Heart right ventricle (tissue), 16 donors: ENCODE measurements at regions not wholly inside any gene's neighbourhood (a gene's known extent, or its start where the extent isn't known, plus 50 kb on each side); places are given as distances from the start of the nearest gene placed in this dataset.
"Not testable (repeated sequence)": the region's sequence is repeated elsewhere in the genome, so short reads cannot be mapped to it uniquely, and the experiment has no call there.

ENCODE experiments used
- ATAC-seq, 8 donors: fragments of 200-7000 bp; cut with Tn5 transposase; one replicate each; pipeline ENCODE4 v1.9.1; 2020; ENCODE audit warnings: mild to moderate bottlenecking in 8 of 8, moderate library complexity in 8 of 8, moderate number of reproducible peaks in 1 of 8
- DNase-seq, 2 donors: peaks; one replicate each; pipeline ENCODE4 v3.0.0-alpha.2; 2020
- H3K27ac ChIP-seq, 10 donors: fragments of 200-600 bp; sonication (generic) in 2 of 10; one replicate each; pipeline versions ENCODE4 v1.5.0 to v1.8.0; 2020 to 2022; ENCODE audit warnings: mild to moderate bottlenecking in 3 of 10
- H3K27me3 ChIP-seq, 7 donors: fragments of 200-600 bp; one replicate each; pipeline ENCODE4 v1.8.0; 2021 to 2022; ENCODE audit warnings: mild to moderate bottlenecking in 2 of 7
- H3K36me3 ChIP-seq, 9 donors: fragments of 200-600 bp; sonication (generic) in 1 of 9; one replicate each; pipeline versions ENCODE4 v1.5.0 to v1.8.0; 2020 to 2022; ENCODE audit warnings: mild to moderate bottlenecking in 2 of 9
- H3K4me1 ChIP-seq, 9 donors: fragments of 200-600 bp; sonication (generic) in 1 of 9; one replicate each; pipeline versions ENCODE4 v1.5.0 to v1.8.0; 2020 to 2022; ENCODE audit warnings: mild to moderate bottlenecking in 4 of 9
- H3K4me3 ChIP-seq, 10 donors: fragments of 200-600 bp; sonication (generic) in 2 of 10; one replicate each; pipeline versions ENCODE4 v1.5.0 to v1.8.0; 2020 to 2022; ENCODE audit warnings: mild to moderate bottlenecking in 7 of 10, moderate library complexity in 2 of 10
- H3K9me3 ChIP-seq, 11 donors: fragments of 200-600 bp in 10 of 11; sonication (generic) in 2 of 11; one replicate each; pipeline versions ENCODE4 v1.5.0 to v1.8.0; 2013 to 2022; ENCODE audit warnings: mild to moderate bottlenecking in 2 of 11, control low read depth in 1 of 11, moderate library complexity in 1 of 11
- WGBS, 2 donors: extraction: QIAGEN DNeasy Blood & Tissue Kit; methylation state at CpG; one replicate each; pipeline ENCODE4 v1.1.7; 2013; ENCODE audit warnings: inconsistent platforms in 1 of 2; 5-methylcytosine and 5-hydroxymethylcytosine counted together
- intact Hi-C, 10 donors: fragments of 100-400 bp; cut with DNase I; formaldehyde crosslinking; loops; one replicate each; pipeline versions ENCODE4 v1.11.1 to v1.14.2; 2022
- donor health status: Arrhythmogenic right ventricular cardiomyopathy.
- donor health status: ischemic (EF 13 %, LVEDD 7.1; RV severe dilation, severe dysfunction).
- donor health status: healthy with polysubstance abuse.
- donor health status: DM: no; HTN: yes; CAD: no.
- donor health status: DM: no; HTN: no; CAD: no.
- donor health status: ischemic (EF 25% LVEDD 6.9; RV normal size, moderate dysfunction).
- donor health status: ischemic (EF 25% LVEDD 5.7; RV mildly dilated, moderate dysfunction).
- donor health status: healthy.
- donor health status: DM: yes; HTN: yes; CAD: no.
- donor health status: Ischemic cardiomyopathy.
- donor health status: ischemic (EF 35%, LVEDD 5.7; RV mildly dilated, moderate dysfunction).
- donor health status: nonischemic (EF 11% LVEDD 7.7; RV severe dilation, severe dysfunction).
- donor health status: DM: yes; HTN: yes; CAD: no.
- donor health status: PGD.
- donor health status: ischemic (EF 29% LVEDD 5.4; RV normal size, mild dysfunction).
- donor health status: nonischemic (EF 23%, LVEDD 6.1; RV moderate dilation, normal function).

DNA sequence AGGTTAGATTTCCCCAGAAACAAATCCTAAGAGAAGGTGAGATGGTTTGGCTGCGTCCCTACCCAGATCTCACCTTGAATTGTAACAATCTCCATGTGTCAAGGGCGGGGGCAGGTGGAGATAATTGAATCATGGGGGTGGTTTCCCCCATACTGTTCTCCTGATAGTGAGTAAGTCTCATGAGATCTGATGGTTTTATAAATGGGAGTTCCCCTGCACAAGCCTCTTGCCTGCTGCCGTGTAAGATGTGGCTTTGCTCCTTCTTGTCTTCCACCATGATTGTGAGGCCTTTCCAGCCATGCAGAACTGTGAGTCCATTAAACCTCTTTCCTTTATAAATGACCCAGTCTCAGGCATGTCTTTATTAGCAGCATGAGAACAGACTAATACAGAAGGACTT lies 132.2 kb downstream of the NPIPA8 start:
- WGBS, 2 donors: 74 to 78% methylated on average over 2 to 3 of the region's 3 CpGs
- H3K4me1 ChIP-seq, H3K4me3 ChIP-seq, H3K9me3 ChIP-seq, H3K36me3 ChIP-seq, intact Hi-C loops, H3K27me3 ChIP-seq, H3K27ac ChIP-seq, ATAC-seq, DNase-seq: not testable (repeated sequence)

DNA sequence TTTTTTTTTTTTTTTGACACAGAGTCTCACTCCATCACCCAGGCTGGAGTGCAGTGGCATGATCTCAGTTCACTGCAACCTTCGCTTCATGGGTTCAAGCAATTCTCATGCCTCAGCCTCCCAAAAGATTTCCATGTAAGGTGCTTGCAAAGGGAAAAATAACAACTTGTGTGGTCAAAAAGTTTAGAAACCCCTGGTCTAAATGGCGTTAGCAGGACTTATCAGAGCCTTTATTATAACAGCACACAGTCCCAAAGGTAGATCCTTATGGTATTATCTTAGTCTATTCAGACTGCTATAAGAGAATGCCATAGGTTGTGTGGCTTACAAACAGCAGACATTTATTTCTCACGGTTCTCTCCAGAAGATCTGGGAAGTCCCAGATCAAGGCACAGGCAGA lies 135.0 kb downstream of the NPIPA8 start:
- H3K4me3 ChIP-seq, H3K9me3 ChIP-seq, H3K27ac ChIP-seq, intact Hi-C loops, DNase-seq, H3K36me3 ChIP-seq, H3K27me3 ChIP-seq, ATAC-seq, H3K4me1 ChIP-seq: not testable (repeated sequence)
- 75 to 83% methylated on average over 3 of the region's 3 CpGs for WGBS, 2 donors

DNA sequence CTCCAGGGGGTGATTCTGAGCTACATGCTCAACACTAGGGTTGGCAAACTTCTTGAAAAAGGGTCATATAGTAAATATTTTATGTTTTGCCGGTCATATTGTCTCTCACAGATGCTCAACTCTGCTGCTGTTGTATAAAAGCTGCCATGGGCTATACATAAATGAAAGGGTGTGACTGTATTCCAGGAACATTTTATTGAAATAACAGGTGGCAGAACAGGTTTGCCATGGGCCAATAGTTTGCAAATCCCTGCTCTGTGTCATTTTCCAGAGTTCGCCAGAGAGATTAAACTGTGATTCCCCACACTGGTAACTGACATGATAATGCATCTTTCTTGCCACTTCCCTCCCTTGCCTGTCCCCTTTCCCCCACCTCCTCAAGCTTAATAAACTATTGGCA lies 144.1 kb downstream of the NPIPA8 start:
- H3K4me1 ChIP-seq, H3K27me3 ChIP-seq, H3K4me3 ChIP-seq, ATAC-seq, H3K9me3 ChIP-seq, H3K36me3 ChIP-seq, intact Hi-C loops, H3K27ac ChIP-seq, DNase-seq: not testable (repeated sequence)
- 74 to 95% methylated on average over 1 to 2 of the region's 2 CpGs for WGBS, 2 donors

DNA sequence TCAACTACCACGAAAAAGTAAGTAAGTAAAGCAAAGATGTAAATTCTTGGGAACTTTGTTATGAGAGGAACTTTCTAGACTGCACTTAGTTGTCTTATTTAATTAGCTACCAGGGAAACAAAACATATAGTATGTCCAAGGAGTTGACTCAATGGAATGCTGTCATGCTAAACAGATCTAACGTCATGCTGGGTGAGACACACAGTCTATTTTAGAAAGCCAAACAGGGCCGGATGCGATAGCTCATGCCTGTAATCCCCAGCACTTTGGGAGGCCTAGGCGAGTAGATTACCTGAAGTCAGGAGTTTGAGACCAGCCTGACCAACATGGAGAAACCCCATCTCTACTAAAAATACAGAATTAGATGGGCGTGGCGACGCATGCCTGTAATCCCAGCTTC lies 146.4 kb downstream of the NPIPA8 start:
- H3K4me3 ChIP-seq, DNase-seq, H3K4me1 ChIP-seq, H3K27me3 ChIP-seq, H3K9me3 ChIP-seq, H3K27ac ChIP-seq, intact Hi-C loops, H3K36me3 ChIP-seq: not testable (repeated sequence)
- ATAC-seq: peak in 3 of 8 donors; percentile 57 to 83 (median 71)
- 20 to 58% methylated on average over 1 of the region's 8 CpGs for WGBS, 2 donors

DNA sequence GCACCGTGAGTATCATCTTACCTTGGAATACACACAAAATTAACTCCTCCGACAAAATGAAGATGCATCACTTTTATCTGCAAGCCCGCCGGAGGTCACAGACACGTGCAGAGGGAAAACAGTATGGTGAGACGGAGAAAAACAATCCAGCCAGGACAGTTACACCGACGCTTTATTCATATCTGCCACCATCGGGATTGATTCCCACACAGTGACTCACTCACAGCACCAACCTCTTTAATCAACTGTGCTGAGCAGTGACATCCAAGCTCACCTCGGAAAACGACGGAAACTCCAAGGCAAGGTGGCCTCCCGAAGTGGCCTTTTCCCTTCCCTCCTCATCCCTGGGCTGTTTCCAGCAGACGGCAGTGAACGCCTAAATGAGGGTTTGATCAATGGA lies 151.8 kb downstream of the NPIPA8 start:
- H3K9me3 ChIP-seq, H3K4me1 ChIP-seq, DNase-seq, H3K27me3 ChIP-seq, H3K4me3 ChIP-seq, H3K36me3 ChIP-seq, H3K27ac ChIP-seq, intact Hi-C loops, ATAC-seq: not testable (repeated sequence)
- 61 to 78% methylated on average over 5 to 6 of the region's 15 CpGs for WGBS, 2 donors

DNA sequence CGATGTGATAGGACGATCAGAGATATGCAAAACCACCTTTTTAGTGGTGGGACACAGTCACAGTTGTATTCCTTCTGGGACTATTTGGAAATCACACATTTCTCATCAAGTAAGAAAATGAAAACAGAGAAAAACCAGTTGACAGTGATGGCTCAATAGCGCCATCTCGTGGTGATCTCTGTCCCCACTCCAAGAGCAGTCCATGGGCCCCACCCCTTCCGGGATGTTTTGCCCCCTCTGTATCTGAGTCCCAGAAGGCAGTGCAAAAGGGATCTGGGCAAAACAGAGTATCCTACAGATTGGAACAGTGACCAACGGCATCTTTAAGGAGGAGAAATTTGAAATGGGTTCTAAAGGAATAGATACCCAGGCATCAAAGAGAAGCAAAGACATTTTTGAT lies 155.5 kb downstream of the NPIPA8 start:
- H3K36me3 ChIP-seq, H3K27ac ChIP-seq, H3K4me1 ChIP-seq, intact Hi-C loops, DNase-seq, ATAC-seq, H3K4me3 ChIP-seq, H3K9me3 ChIP-seq, H3K27me3 ChIP-seq: not testable (repeated sequence)
- 29 to 43% methylated on average over 2 of the region's 6 CpGs for WGBS, 2 donors

DNA sequence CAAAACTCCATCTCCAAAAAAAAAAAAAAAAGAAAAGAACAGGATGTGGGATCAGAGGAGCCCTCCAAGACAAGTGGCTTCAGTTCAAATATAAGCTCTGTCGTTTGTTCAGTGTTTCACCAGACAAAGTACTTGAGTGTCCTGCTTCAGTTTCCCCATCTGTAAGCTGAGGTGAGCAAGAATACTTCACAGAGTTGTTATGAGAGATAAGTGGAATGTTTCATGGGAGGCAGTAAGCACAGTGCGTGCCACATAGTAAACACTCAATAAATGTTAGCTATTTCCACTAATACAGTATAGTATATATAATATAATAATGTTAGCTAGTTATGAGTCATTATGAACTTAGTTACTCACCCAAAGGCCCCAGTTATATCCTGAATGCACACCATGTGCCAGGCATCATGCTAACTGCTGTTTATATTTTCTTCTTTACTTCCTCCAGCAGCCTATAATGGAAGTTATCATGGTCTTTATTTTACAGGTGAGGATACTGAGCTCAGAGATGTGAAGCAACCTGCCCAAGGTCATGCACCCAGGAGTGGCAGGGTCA lies 162.5 kb downstream of the NPIPA8 start:
- intact Hi-C loops, H3K27me3 ChIP-seq, H3K27ac ChIP-seq, H3K4me3 ChIP-seq, DNase-seq, H3K4me1 ChIP-seq, ATAC-seq, H3K9me3 ChIP-seq, H3K36me3 ChIP-seq: not testable (repeated sequence)
- 62 to 64% methylated on average over 2 of the region's 2 CpGs for WGBS, 2 donors

DNA sequence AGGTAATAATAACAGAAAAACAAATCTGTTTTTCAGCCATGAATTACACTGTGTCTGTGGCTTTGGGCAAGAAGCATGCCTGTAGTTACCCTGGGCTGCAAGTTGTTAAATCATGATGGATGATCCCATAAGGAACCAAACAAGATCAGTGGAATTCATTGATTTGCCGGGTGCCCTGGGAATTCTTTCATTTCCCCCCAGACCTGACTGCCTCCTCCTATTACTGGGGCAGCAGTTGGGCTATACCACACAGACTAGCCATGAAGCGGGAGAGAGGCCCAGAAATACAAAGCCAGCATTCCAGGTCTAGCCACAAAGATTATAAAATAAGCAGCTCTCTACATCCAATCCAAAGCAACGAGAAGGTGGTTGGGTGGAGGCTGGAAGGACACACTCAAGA lies 174.2 kb downstream of the NPIPA8 start:
- H3K27ac ChIP-seq, DNase-seq, ATAC-seq, intact Hi-C loops, H3K4me3 ChIP-seq, H3K36me3 ChIP-seq, H3K4me1 ChIP-seq, H3K27me3 ChIP-seq: not testable (repeated sequence)
- 63 to 78% methylated on average over 3 of the region's 3 CpGs for WGBS, 2 donors
- peaks cover 0 to 16% (median 0%) of the 10 kb centered on the region in 11 donors for H3K9me3 ChIP-seq

DNA sequence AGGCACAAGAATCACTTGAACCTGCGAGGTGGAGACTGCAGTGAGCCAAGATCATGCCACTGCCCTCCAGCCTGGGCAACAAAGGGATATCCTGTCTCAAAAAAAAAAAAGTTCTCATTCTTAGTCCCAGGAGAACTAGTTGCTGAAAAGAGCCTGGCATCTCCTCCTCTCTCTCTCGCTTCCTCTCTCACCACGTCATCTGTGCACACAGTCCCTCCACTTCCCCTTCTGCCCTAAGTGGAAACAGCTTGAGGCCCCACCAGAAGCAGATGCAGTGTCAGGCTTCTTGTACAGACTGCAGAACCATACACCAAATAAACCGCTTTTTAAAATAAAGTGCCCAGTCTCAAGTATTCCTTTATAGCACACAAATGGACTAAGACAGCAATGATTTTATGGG lies 175.3 kb downstream of the NPIPA8 start:
- H3K9me3 ChIP-seq: peaks cover 0 to 17% (median 0%) of the 10 kb centered on the region in 11 donors
- ATAC-seq, H3K27ac ChIP-seq, DNase-seq, H3K27me3 ChIP-seq, H3K4me1 ChIP-seq, H3K36me3 ChIP-seq, intact Hi-C loops, H3K4me3 ChIP-seq: not testable (repeated sequence)
- WGBS, 2 donors: 52 to 54% methylated on average over 4 of the region's 4 CpGs

DNA sequence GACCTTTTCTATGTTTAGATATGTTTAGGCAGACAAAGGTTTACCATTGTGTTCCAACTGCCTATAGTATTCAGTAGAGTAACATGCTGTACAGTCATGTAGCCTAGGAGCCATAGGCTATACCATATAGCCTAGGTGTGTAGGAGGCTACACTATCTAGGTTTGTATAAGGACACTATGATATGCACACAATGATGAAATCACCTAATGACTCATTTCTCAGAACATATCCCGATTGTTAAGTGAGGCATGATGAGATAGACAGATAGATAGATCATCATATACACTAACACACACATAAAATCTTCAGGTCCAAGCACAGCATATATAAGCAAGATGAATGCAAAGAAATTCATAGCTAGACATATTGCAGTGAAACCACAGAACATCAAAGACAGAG lies 177.4 kb downstream of the NPIPA8 start:
- H3K9me3 ChIP-seq: peaks cover 0 to 10% (median 0%) of the 10 kb centered on the region in 11 donors
- ATAC-seq, H3K36me3 ChIP-seq, H3K27me3 ChIP-seq, DNase-seq, H3K27ac ChIP-seq, H3K4me1 ChIP-seq, intact Hi-C loops, H3K4me3 ChIP-seq: not testable (repeated sequence)
- WGBS, 2 donors: 56 to 66% methylated on average over 1 of the region's 1 CpG

DNA sequence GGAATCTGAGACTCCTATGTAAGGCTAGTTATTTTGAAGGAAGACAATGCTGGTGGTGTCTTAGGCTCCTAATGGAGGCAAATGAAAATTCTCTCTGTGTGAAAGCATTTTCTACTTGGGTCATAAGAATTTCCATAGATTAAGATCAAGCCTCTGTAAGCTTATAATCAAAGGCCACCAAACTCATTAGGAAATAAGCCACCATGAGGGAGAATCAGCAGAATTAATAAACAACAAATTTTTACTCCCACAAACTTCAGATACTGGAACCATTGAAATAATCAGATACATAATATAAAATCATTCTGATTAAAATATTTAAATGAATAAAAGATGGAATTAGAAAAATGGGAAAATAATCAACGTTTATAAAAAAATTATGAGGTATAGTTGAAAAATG lies 178.7 kb downstream of the NPIPA8 start:
- H3K27ac ChIP-seq, H3K4me1 ChIP-seq, ATAC-seq, H3K27me3 ChIP-seq, intact Hi-C loops, H3K4me3 ChIP-seq, DNase-seq, H3K36me3 ChIP-seq: not testable (repeated sequence)
- WGBS, 2 donors: 76 to 86% methylated on average over 1 of the region's 1 CpG
- H3K9me3 ChIP-seq: peaks cover 0 to 10% (median 0%) of the 10 kb centered on the region in 11 donors

DNA sequence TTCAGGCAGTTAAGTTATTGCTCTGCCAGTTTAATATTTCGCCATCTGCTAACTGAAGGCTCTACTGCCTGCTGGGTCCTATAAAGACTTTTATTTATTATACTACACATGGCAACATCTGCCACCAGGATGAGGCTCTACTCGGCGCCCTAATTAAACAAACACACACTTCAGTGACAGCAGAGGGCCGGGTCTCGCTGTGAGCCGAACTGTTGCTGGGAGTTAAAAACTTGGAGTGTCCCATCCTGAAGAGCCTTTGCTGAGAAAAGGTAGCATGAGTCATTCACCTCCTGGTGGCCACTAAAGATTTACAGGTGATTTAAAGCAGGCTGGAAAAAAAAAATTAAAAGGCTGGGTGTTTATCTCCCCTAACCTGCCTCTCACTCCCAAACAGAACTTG lies 183.7 kb downstream of the NPIPA8 start:
- DNase-seq, ATAC-seq, H3K27ac ChIP-seq, H3K4me3 ChIP-seq, H3K36me3 ChIP-seq, intact Hi-C loops, H3K4me1 ChIP-seq, H3K27me3 ChIP-seq: not testable (repeated sequence)
- peaks cover 0 to 13% (median 0%) of the 10 kb centered on the region in 11 donors for H3K9me3 ChIP-seq
- 80 to 82% methylated on average over 5 of the region's 6 CpGs for WGBS, 2 donors
